ENCODE measurements at regions not wholly inside any gene's neighbourhood (a gene's known extent, or its start where the extent isn't known, plus 50 kb on each side); places are given as distances from the start of the nearest gene placed in this dataset.
A peak's percentile ranks its signal among the peaks of the same experiment; 100 is the strongest.

DNA sequence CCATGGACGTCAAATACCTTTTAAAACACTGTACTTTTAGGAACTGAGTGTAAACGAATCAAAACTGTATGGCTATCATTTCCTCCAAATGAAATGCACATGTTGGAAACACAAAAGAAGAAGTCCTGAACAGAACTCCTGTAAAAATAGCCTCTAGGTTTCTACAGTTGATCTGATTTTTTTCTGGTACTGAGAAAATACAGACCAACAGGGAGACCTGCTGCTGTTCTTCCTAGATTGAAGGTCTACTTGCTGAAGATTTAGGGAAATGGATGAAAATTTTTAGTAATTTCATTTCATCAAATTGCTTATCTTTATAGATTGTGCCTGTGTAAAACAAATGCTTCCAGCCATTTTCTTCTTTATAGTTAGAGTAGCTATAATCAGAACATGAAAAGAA lies 520.4 kb downstream of the SLITRK6 start:
- no peak overlapping the region for H2AFZ ChIP-seq (ENCODE audit: low read length)

GRCh38 chr13:85277748-85278147 lies 521.5 kb downstream of the SLITRK6 start:
- Histone ChIP-seq H3K4me1 (ENCODE audit: control insufficient read depth, extremely low read depth, insufficient read depth, low read length) (no peaks in the 10 kb centered on the region), H4K20me1 (ENCODE audit: control insufficient read depth, extremely low read depth, insufficient read depth, low read length) (no peaks in the 10 kb centered on the region), H3K27me3 (ENCODE audit: control insufficient read depth, insufficient read depth, low read length) (no peaks in the 10 kb centered on the region), H3K27ac (ENCODE audit: insufficient read depth, low read length) (no peak overlapping the region), H3K9ac (ENCODE audit: insufficient read depth, low read length) (no peak overlapping the region), H3K4me2 (ENCODE audit: extremely low read depth, insufficient read depth, low read length) (no peak overlapping the region), H2AFZ (ENCODE audit: low read length) (no peak overlapping the region), H3K4me3 (replicated peaks in 1 of 4; ENCODE audit: control extremely low read depth in 1 of 4, insufficient read depth in 1 of 4, low read depth in 3 of 4, low read length in 4 of 4) (no peak overlapping the region), H3K9me3 (ENCODE audit: control insufficient read depth, insufficient read depth, low read depth, low read length) (no peaks in the 10 kb centered on the region), H3K79me2 (ENCODE audit: control insufficient read depth, insufficient read depth, low read length) (no peaks in the 10 kb centered on the region), H3K36me3 (ENCODE audit: control insufficient read depth, insufficient read depth, low read length) (no peaks in the 10 kb centered on the region)
- peak in 1 of 2 donors; percentile 87 for DNase-seq (ENCODE audit: low read depth in 2 of 2)
- no peak for TF ChIP-seq EZH2 (IDR thresholded peaks at IDR 0.05; ENCODE audit: low read length, missing control alignments)

More for the DNA sequence above, 520.4 kb downstream of the SLITRK6 start:
- H3K27me3 ChIP-seq (ENCODE audit: control insufficient read depth, insufficient read depth, low read length): no peaks in the 10 kb centered on the region
- H3K4me1 ChIP-seq (ENCODE audit: control insufficient read depth, extremely low read depth, insufficient read depth, low read length): no peaks in the 10 kb centered on the region
- H4K20me1 ChIP-seq (ENCODE audit: control insufficient read depth, extremely low read depth, insufficient read depth, low read length): no peaks in the 10 kb centered on the region
- TF ChIP-seq, protein P1, sequence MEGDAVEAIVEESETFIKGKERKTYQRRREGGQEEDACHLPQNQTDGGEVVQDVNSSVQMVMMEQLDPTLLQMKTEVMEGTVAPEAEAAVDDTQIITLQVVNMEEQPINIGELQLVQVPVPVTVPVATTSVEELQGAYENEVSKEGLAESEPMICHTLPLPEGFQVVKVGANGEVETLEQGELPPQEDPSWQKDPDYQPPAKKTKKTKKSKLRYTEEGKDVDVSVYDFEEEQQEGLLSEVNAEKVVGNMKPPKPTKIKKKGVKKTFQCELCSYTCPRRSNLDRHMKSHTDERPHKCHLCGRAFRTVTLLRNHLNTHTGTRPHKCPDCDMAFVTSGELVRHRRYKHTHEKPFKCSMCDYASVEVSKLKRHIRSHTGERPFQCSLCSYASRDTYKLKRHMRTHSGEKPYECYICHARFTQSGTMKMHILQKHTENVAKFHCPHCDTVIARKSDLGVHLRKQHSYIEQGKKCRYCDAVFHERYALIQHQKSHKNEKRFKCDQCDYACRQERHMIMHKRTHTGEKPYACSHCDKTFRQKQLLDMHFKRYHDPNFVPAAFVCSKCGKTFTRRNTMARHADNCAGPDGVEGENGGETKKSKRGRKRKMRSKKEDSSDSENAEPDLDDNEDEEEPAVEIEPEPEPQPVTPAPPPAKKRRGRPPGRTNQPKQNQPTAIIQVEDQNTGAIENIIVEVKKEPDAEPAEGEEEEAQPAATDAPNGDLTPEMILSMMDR (conservative IDR thresholded peaks at IDR 0.05 in 1 of 2, IDR thresholded peaks at IDR 0.05 in 1 of 2; ENCODE audit: low read depth in 1 of 2, low read length in 2 of 2): no peak
- TF ChIP-seq EZH2 (IDR thresholded peaks at IDR 0.05; ENCODE audit: low read length, missing control alignments): no peak
- H3K4me3 ChIP-seq (replicated peaks in 1 of 4; ENCODE audit: control extremely low read depth in 1 of 4, insufficient read depth in 1 of 4, low read depth in 3 of 4, low read length in 4 of 4): no peak overlapping the region
- no peak overlapping the region for H3K9ac ChIP-seq (ENCODE audit: insufficient read depth, low read length)
- no peak overlapping the region for H3K27ac ChIP-seq (ENCODE audit: insufficient read depth, low read length)
- no peaks in the 10 kb centered on the region for H3K9me3 ChIP-seq (ENCODE audit: control insufficient read depth, insufficient read depth, low read depth, low read length)
- H3K36me3 ChIP-seq (ENCODE audit: control insufficient read depth, insufficient read depth, low read length): no peaks in the 10 kb centered on the region
- H3K4me2 ChIP-seq (ENCODE audit: extremely low read depth, insufficient read depth, low read length): no peak overlapping the region
- DNase-seq (ENCODE audit: low read depth in 2 of 2): no peak
- no peaks in the 10 kb centered on the region for H3K79me2 ChIP-seq (ENCODE audit: control insufficient read depth, insufficient read depth, low read length)

- Histone ChIP-seq H2AFZ (ENCODE audit: low read length) (no peak overlapping the region), H3K4me3 (replicated peaks in 1 of 4; ENCODE audit: control extremely low read depth in 1 of 4, insufficient read depth in 1 of 4, low read depth in 3 of 4, low read length in 4 of 4) (no peak overlapping the region)
Observed at GRCh38 chr13:85266771-85267170, 532.4 kb downstream of the SLITRK6 start.

More at GRCh38 chr13:85266771-85267170, 532.4 kb downstream of the SLITRK6 start:
- no peak overlapping the region for H3K4me2 ChIP-seq (ENCODE audit: extremely low read depth, insufficient read depth, low read length)
- TF ChIP-seq, protein P1 (conservative IDR thresholded peaks at IDR 0.05 in 1 of 2, IDR thresholded peaks at IDR 0.05 in 1 of 2; ENCODE audit: low read depth in 1 of 2, low read length in 2 of 2): no peak
- TF ChIP-seq EZH2 (IDR thresholded peaks at IDR 0.05; ENCODE audit: low read length, missing control alignments): no peak
- H3K9me3 ChIP-seq (ENCODE audit: control insufficient read depth, insufficient read depth, low read depth, low read length): no peaks in the 10 kb centered on the region
- no peaks in the 10 kb centered on the region for H4K20me1 ChIP-seq (ENCODE audit: control insufficient read depth, extremely low read depth, insufficient read depth, low read length)
- no peak overlapping the region for H3K27ac ChIP-seq (ENCODE audit: insufficient read depth, low read length)
- no peaks in the 10 kb centered on the region for H3K4me1 ChIP-seq (ENCODE audit: control insufficient read depth, extremely low read depth, insufficient read depth, low read length)
- H3K27me3 ChIP-seq (ENCODE audit: control insufficient read depth, insufficient read depth, low read length): no peaks in the 10 kb centered on the region
- no peaks in the 10 kb centered on the region for H3K36me3 ChIP-seq (ENCODE audit: control insufficient read depth, insufficient read depth, low read length)
- H3K9ac ChIP-seq (ENCODE audit: insufficient read depth, low read length): no peak overlapping the region
- H3K79me2 ChIP-seq (ENCODE audit: control insufficient read depth, insufficient read depth, low read length): no peaks in the 10 kb centered on the region
- no peak for DNase-seq (ENCODE audit: low read depth in 2 of 2)
